ENCODE measurements at regions not wholly inside any gene's neighbourhood (a gene's known extent, or its start where the extent isn't known, plus 50 kb on each side); places are given as distances from the start of the nearest gene placed in this dataset.
A peak's percentile ranks its signal among the peaks of the same experiment; 100 is the strongest.

DNA sequence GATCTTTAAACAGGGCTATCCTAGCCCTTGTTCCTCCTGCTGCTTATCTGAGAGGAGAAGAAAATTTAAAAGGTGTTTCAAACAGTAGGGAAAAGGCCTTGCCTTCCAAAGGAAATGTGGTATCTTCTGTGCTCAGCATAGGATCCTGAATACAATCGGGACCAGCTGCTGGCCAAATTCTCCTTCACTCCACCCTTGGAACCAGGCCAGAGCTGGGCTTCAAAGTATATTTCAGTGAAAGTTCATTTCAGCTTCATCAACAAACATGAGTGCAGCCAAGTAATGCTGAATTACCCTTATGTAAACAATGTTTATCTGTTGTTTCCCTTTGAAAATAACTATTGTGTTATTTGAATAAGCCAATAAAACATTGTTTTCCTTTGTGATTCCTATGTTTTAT is 146.5 kb upstream of the MEOX2 start:
- H3K4me3 ChIP-seq (ENCODE audit: low read depth, low read length), result no peak overlapping the region
- TF ChIP-seq POLR2A (IDR thresholded peaks at IDR 0.05; ENCODE audit: extremely low read depth, insufficient read length), result no peak
- no peak for DNase-seq (ENCODE audit: low read depth)

DNA sequence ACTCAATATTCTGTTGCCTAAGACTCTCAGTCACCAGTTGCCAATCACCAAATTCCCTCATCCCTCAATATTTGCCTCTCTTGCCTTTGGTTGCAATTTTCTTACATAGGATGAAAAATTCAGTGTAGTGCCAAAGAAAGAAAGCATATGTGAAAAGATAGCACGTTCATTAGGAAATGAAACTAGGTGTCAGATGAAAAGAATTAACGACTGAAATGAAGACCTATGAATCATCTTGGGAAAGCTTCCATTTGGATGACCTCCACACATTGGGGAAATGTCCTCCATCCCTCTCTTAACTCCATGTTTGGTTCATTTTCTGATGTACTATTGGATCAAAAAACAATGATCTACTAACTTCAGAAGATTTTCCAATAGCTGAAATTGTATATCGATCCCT is 145.1 kb upstream of the MEOX2 start:
- H3K4me3 ChIP-seq (ENCODE audit: low read depth, low read length), result no peak overlapping the region
- no peak for DNase-seq (ENCODE audit: low read depth)
- no peak for TF ChIP-seq MAX (IDR thresholded peaks at IDR 0.05; ENCODE audit: low read depth, low read length)
- no peak for TF ChIP-seq MYC (IDR thresholded peaks at IDR 0.05; ENCODE audit: low read depth, low read length)
- TF ChIP-seq, protein P1, sequence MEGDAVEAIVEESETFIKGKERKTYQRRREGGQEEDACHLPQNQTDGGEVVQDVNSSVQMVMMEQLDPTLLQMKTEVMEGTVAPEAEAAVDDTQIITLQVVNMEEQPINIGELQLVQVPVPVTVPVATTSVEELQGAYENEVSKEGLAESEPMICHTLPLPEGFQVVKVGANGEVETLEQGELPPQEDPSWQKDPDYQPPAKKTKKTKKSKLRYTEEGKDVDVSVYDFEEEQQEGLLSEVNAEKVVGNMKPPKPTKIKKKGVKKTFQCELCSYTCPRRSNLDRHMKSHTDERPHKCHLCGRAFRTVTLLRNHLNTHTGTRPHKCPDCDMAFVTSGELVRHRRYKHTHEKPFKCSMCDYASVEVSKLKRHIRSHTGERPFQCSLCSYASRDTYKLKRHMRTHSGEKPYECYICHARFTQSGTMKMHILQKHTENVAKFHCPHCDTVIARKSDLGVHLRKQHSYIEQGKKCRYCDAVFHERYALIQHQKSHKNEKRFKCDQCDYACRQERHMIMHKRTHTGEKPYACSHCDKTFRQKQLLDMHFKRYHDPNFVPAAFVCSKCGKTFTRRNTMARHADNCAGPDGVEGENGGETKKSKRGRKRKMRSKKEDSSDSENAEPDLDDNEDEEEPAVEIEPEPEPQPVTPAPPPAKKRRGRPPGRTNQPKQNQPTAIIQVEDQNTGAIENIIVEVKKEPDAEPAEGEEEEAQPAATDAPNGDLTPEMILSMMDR (IDR thresholded peaks at IDR 0.05; ENCODE audit: low read depth, low read length), result no peak
- TF ChIP-seq POLR2A (IDR thresholded peaks at IDR 0.05; ENCODE audit: extremely low read depth, insufficient read length), result no peak

DNA sequence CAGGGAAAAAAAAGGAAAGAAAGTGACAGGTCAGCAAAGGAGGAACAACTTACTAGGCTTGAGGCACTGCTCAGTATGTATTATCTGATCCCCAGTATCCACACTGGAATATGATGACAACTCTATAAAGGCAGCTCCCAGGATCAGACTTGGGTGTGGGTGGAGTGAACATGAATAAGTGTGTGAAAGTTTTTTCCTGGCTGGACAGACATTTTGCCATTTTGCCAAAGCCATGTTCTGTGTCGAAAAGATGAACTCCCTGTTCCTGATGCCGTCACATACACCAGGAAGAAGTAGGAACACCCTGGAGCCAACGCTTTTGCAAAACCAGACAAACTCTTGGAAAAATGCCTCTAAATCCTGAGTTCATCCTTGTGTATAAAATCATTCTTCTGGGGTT is 143.2 kb upstream of the MEOX2 start:
- DNase-seq (ENCODE audit: low read depth), result no peak
- TF ChIP-seq MAX (IDR thresholded peaks at IDR 0.05; ENCODE audit: low read depth, low read length) (no peak), MYC (IDR thresholded peaks at IDR 0.05; ENCODE audit: low read depth, low read length) (no peak), POLR2A (IDR thresholded peaks at IDR 0.05; ENCODE audit: extremely low read depth, insufficient read length) (no peak)
- TF ChIP-seq, protein P1 (IDR thresholded peaks at IDR 0.05; ENCODE audit: low read depth, low read length), result no peak
- no peak overlapping the region for H3K4me3 ChIP-seq (ENCODE audit: low read depth, low read length)

GRCh38 chr7:15828881-15829280 is 142.4 kb upstream of the MEOX2 start:
- DNase-seq (ENCODE audit: low read depth), result no peak
- TF ChIP-seq POLR2A (IDR thresholded peaks at IDR 0.05; ENCODE audit: extremely low read depth, insufficient read length) (no peak), MYC (IDR thresholded peaks at IDR 0.05; ENCODE audit: low read depth, low read length) (no peak), MAX (IDR thresholded peaks at IDR 0.05; ENCODE audit: low read depth, low read length) (no peak)
- TF ChIP-seq, protein P1 (IDR thresholded peaks at IDR 0.05; ENCODE audit: low read depth, low read length), result no peak
- no peak overlapping the region for H3K4me3 ChIP-seq (ENCODE audit: low read depth, low read length)

GRCh38 chr7:15821484-15822427 is 135.3 kb upstream of the MEOX2 start:
- H3K4me3 ChIP-seq (ENCODE audit: low read depth, low read length), result no peak overlapping the region
- DNase-seq (ENCODE audit: low read depth), result no peak
- TF ChIP-seq POLR2A (IDR thresholded peaks at IDR 0.05; ENCODE audit: extremely low read depth, insufficient read length) (no peak), MAX (IDR thresholded peaks at IDR 0.05; ENCODE audit: low read depth, low read length) (no peak)
- TF ChIP-seq, protein P1 (IDR thresholded peaks at IDR 0.05; ENCODE audit: low read depth, low read length), result no peak

DNA sequence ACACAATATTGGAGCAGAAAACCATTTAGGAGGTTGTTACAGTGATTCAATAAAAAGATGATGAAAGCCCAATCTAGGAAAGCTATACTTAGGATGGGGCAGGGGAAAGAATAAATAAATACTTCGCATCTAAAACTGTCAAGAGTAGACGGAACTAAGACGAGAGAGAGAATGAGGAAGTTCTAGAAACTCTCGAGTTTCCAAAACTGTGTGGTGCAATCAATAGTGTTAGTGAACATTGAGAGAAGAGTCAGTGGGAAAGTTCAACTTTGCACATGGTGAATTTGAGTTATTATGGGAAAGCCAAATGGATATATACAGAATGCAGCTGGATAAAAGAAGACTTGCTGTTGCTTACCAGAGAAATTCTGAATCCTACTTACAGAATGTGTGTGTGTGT is 133.8 kb upstream of the MEOX2 start:
- DNase-seq (ENCODE audit: low read depth), result peak; percentile 44
- no peak for TF ChIP-seq MYC (IDR thresholded peaks at IDR 0.05; ENCODE audit: low read depth, low read length)
- TF ChIP-seq MAX (IDR thresholded peaks at IDR 0.05; ENCODE audit: low read depth, low read length), result no peak
- TF ChIP-seq, protein P1 (IDR thresholded peaks at IDR 0.05; ENCODE audit: low read depth, low read length), result no peak
- TF ChIP-seq POLR2A (IDR thresholded peaks at IDR 0.05; ENCODE audit: extremely low read depth, insufficient read length), result no peak
- no peak overlapping the region for H3K4me3 ChIP-seq (ENCODE audit: low read depth, low read length)

All from NB4 (cell line).